A673 (cell line): ENCODE measurements at regions not wholly inside any gene's neighbourhood (a gene's known extent, or its start where the extent isn't known, plus 50 kb on each side); places are given as distances from the start of the nearest gene placed in this dataset.

Source experiments
- BruUV-seq: library from RNA; stranded (reverse); fragments of 400-500 nt; replicated peaks from 2 replicates; lab custom pipeline; 2021; lab: Mats Ljungman, UMichigan
- CTCF ChIA-PET: fragments of 300-600 bp; sonication (Branson Sonifier 250); formaldehyde crosslinking; loops from one replicate; lab custom pipeline; 2022; ENCODE audit warnings: antibody characterized with exemption; lab: Charles Lee
- POLR2A ChIA-PET: fragments of 300-600 bp; sonication (Branson Sonifier 250); formaldehyde crosslinking; loops from one replicate; lab custom pipeline; 2022; ENCODE audit warnings: antibody characterized with exemption; ENCODE audit not compliant: low non-redundant PET; lab: Charles Lee
- DNase-seq: peaks from one replicate; pipeline ENCODE4 v3.0.0-alpha.2; 2015; ENCODE audit warnings: low spot score
- H3K27ac ChIP-seq: fragments of 200-600 bp; sonication (generic); 2 replicates; pipeline ENCODE4 v1.5.1; 2016; ENCODE audit warnings: mixed run types, low read depth, mild to moderate bottlenecking, mixed read lengths, antibody characterized with exemption, low read length; ENCODE audit not compliant: poor library complexity, severe bottlenecking
- H3K27me3 ChIP-seq: fragments of 200-600 bp; sonication (generic); replicated peaks from 2 replicates; pipeline ENCODE4 v1.6.1; 2017; ENCODE audit warnings: mixed run types, low read depth, mild to moderate bottlenecking, mixed read lengths, antibody characterized with exemption, low read length; ENCODE audit not compliant: insufficient read depth, poor library complexity
- H3K36me3 ChIP-seq: fragments of 200-600 bp; sonication (generic); 2 replicates; pipeline ENCODE4 v1.6.1; 2016; ENCODE audit warnings: mixed run types, mild to moderate bottlenecking, mixed read lengths, antibody characterized with exemption, low read length; ENCODE audit not compliant: insufficient read depth, poor library complexity, severe bottlenecking
- H3K4me1 ChIP-seq: fragments of 200-600 bp; sonication (generic); 2 replicates; pipeline ENCODE4 v1.6.1; 2017; ENCODE audit warnings: mixed run types, mild to moderate bottlenecking, mixed read lengths, antibody characterized with exemption, low read length; ENCODE audit not compliant: insufficient read depth, poor library complexity, severe bottlenecking
- H3K4me3 ChIP-seq: fragments of 200-600 bp; sonication (generic); 2 replicates; pipeline ENCODE4 v1.5.1; 2016; ENCODE audit warnings: low read depth, mixed run types, mild to moderate bottlenecking, mixed read lengths, low read length; ENCODE audit not compliant: poor library complexity, severe bottlenecking
- H3K9me3 ChIP-seq: fragments of 200-600 bp; sonication (generic); 2 replicates; pipeline ENCODE4 v1.6.1; 2016; ENCODE audit warnings: mixed run types, low read depth, mild to moderate bottlenecking, mixed read lengths, antibody characterized with exemption, low read length; ENCODE audit not compliant: poor library complexity, severe bottlenecking
- EZH2 ChIP-seq: fragments of 200-600 bp; sonication (generic); IDR thresholded peaks from 2 replicates; pipeline ENCODE4 v1.6.1; 2017; ENCODE audit warnings: borderline replicate concordance, low read depth, mild to moderate bottlenecking, mixed read lengths, antibody characterized with exemption, low read length; ENCODE audit not compliant: poor library complexity, severe bottlenecking
- intact Hi-C: fragments of 100-400 bp; cut with micrococcal nuclease; formaldehyde crosslinking; loops from one replicate; pipeline ENCODE4 v1.10.0; 2022; ENCODE audit not compliant: unreplicated experiment
- TF ChIP-seq, protein P1 (sequence below): fragments of 300-800, 200-600 bp; sonication (generic); conservative IDR thresholded peaks from 2 replicates; pipeline ENCODE4 v1.5.1; 2017; ENCODE audit warnings: low read depth, mild to moderate bottlenecking, antibody characterized with exemption, low read length, moderate library complexity, mixed read lengths

DNA sequence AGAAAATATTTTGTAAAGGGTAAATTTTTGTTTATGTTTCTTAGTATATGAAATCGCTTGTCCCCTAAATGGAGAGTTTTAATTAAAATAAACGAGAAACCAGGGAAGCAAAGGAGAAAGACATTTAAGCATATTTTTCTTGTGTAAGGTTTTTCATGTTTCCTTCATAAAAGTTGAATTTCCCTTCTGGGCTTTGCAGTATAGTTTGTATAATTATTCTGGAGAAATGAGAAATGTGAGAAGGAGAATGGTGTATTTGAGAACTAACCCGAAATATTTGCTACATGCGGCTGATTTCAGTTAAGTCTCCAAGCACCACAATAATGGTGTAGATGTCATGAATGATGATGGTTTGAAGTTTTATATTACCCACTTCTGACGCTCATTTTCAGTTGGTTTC is 307.7 kb upstream of the SEL1L start:
- BruUV-seq = no TSS peak
- DNase-seq = no peak
- CTCF ChIA-PET = no interaction called here
- no peaks in the 10 kb centered on the region for H3K36me3 ChIP-seq
- intact Hi-C loops = no loop called here
- peaks cover 2% of the 10 kb centered on the region for H3K9me3 ChIP-seq
- TF ChIP-seq EZH2 = no peak
- TF ChIP-seq, protein P1, sequence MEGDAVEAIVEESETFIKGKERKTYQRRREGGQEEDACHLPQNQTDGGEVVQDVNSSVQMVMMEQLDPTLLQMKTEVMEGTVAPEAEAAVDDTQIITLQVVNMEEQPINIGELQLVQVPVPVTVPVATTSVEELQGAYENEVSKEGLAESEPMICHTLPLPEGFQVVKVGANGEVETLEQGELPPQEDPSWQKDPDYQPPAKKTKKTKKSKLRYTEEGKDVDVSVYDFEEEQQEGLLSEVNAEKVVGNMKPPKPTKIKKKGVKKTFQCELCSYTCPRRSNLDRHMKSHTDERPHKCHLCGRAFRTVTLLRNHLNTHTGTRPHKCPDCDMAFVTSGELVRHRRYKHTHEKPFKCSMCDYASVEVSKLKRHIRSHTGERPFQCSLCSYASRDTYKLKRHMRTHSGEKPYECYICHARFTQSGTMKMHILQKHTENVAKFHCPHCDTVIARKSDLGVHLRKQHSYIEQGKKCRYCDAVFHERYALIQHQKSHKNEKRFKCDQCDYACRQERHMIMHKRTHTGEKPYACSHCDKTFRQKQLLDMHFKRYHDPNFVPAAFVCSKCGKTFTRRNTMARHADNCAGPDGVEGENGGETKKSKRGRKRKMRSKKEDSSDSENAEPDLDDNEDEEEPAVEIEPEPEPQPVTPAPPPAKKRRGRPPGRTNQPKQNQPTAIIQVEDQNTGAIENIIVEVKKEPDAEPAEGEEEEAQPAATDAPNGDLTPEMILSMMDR = no peak
- POLR2A ChIA-PET = no interaction called here
- H3K4me3 ChIP-seq = no peak overlapping the region
- H3K27ac ChIP-seq = no peak overlapping the region
- no peaks in the 10 kb centered on the region for H3K27me3 ChIP-seq
- H3K4me1 ChIP-seq = no peaks in the 10 kb centered on the region

DNA sequence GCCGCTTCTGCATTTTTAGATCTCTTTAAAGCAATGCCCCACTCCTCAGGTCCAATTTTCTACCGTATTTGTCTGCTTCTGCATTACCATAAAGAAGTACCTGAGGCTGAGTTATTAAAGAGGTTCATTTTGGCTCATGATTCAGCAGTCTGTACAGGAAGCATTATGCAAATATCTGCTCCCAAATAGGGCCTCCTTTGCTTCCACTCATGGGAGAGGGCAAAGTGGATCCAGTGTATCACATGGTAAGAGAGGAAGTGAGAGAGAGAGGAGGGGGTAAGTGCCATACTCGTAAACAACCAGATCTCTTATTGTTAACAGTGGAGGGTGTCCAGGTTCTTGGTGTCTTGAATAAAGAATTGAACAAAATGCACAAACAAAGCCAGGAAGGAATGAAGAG is 316.1 kb upstream of the SEL1L start:
- no peak overlapping the region for H3K27ac ChIP-seq
- no peaks in the 10 kb centered on the region for H3K36me3 ChIP-seq
- H3K9me3 ChIP-seq = no peaks in the 10 kb centered on the region
- no TSS peak for BruUV-seq
- H3K4me1 ChIP-seq = no peaks in the 10 kb centered on the region
- no peak for TF ChIP-seq EZH2
- TF ChIP-seq, protein P1 = no peak
- ChIA-PET POLR2A (no interaction called here), CTCF (no interaction called here)
- H3K27me3 ChIP-seq = no peaks in the 10 kb centered on the region
- H3K4me3 ChIP-seq = no peak overlapping the region
- DNase-seq = no peak
- intact Hi-C loops = no loop called here

DNA sequence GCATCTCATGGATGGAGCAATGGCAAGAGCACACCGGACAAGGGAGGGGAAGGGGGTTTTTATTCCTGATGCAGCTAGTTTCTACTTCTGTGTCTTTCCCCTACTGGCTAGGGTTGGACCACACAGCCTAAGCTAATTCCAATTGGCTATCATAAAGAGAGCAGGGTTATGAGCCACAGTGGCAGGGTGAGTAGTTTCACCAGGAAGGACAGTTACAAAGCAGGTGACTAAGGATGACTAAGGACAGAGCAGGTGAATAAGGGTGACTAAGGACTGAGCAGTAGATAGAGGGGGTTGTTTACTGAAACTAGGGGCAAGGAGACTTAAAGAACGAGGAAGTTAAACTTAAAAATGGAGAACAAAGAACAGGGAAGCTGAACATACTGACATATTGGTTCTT is 321.4 kb upstream of the SEL1L start:
- H3K4me1 ChIP-seq = no peaks in the 10 kb centered on the region
- intact Hi-C loops = no loop called here
- DNase-seq = no peak
- no peak overlapping the region for H3K27ac ChIP-seq
- ChIA-PET POLR2A (no interaction called here), CTCF (no interaction called here)
- TF ChIP-seq, protein P1 = no peak
- no peak for TF ChIP-seq EZH2
- H3K36me3 ChIP-seq = no peaks in the 10 kb centered on the region
- H3K9me3 ChIP-seq = peaks cover 12% of the 10 kb centered on the region
- H3K27me3 ChIP-seq = no peaks in the 10 kb centered on the region
- H3K4me3 ChIP-seq = no peak overlapping the region
- no TSS peak for BruUV-seq
